GM12872 (cell line): ENCODE measurements at regions not wholly inside any gene's neighbourhood (a gene's known extent, or its start where the extent isn't known, plus 50 kb on each side); places are given as distances from the start of the nearest gene placed in this dataset.

ENCODE experiments used
- TF ChIP-seq, protein P1 (sequence below): IDR thresholded peaks from 3 replicates; pipeline ENCODE4 v1.5.1; 2011; ENCODE audit warnings: low read depth, mild to moderate bottlenecking, low read length, moderate library complexity; ENCODE audit not compliant: insufficient read depth

DNA sequence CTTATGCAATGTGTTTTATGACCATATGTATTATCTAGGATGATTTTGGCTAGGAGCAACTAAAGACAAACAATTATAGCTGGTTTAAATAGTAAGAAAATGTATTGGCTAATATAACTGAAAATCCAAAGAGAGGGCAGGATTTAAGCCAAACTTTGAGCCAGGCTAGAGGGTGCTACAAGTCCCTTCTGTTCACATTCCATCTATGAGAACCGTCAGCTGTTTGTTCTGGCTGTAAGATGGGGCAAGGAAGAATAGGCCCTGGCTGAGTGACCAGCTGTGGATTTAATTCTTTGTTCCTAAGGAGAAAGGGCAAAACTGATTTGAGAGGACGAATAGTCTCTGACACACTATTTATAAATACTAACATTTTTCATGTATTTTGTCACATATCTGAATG lies 79.2 kb upstream of the UGT8 start:
- TF ChIP-seq, protein P1, sequence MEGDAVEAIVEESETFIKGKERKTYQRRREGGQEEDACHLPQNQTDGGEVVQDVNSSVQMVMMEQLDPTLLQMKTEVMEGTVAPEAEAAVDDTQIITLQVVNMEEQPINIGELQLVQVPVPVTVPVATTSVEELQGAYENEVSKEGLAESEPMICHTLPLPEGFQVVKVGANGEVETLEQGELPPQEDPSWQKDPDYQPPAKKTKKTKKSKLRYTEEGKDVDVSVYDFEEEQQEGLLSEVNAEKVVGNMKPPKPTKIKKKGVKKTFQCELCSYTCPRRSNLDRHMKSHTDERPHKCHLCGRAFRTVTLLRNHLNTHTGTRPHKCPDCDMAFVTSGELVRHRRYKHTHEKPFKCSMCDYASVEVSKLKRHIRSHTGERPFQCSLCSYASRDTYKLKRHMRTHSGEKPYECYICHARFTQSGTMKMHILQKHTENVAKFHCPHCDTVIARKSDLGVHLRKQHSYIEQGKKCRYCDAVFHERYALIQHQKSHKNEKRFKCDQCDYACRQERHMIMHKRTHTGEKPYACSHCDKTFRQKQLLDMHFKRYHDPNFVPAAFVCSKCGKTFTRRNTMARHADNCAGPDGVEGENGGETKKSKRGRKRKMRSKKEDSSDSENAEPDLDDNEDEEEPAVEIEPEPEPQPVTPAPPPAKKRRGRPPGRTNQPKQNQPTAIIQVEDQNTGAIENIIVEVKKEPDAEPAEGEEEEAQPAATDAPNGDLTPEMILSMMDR: no peak

DNA sequence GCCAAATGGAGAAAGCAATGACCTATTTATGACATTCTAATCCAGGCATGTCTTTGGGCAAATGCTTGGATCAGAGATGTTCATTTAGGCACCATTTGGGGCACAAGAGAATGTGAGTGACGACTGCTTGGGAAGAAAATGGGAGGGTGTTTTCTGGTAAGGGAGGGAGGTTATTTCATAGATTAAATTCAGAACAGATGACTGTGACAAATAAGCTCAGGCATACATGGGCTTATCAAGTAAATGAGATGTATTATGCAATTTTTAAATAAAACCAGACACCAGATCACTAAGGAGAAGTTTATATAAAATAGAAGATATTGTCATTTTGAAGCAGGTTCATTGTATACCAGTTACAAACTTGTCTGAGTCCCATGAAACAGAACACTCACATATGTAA lies 71.4 kb upstream of the UGT8 start:
- TF ChIP-seq, protein P1: no peak

DNA sequence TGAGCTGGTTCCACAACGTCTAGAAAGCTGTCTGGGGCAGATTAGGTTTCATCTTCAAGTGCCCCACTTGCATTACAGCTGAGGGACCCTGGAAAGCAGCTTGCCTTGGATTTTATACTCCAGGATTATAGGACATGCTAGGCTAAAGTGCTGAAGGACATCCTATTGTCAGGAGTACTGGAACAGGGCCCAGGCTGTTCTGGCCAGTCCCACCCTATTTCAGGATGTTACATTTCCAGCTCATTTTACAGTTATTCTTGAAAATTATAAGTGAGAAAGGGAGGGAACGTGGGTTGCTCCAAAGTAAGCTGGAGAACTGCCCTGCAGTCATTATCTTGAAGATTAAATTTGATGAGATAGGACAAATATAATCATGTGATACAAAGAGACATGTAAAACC lies 71.0 kb upstream of the UGT8 start:
- TF ChIP-seq, protein P1: no peak

DNA sequence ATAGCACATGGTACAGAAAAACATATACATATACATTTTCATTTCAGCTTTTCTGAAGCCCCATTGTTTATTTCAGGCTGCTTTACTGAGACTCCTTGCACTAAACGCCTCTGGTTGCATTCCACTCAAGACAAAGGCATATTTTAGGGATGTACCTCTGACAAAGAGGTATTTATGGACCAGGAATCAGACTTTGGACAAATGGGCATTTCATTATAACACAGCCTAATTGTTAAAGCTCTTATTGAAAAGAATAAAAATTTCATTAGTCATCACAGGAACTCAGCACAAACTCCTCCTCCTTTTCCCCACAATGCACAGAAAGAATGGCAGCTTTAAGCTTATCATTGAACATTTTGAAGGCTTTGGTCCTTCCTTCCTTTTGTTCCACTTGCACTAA lies 62.9 kb upstream of the UGT8 start:
- TF ChIP-seq, protein P1: no peak

DNA sequence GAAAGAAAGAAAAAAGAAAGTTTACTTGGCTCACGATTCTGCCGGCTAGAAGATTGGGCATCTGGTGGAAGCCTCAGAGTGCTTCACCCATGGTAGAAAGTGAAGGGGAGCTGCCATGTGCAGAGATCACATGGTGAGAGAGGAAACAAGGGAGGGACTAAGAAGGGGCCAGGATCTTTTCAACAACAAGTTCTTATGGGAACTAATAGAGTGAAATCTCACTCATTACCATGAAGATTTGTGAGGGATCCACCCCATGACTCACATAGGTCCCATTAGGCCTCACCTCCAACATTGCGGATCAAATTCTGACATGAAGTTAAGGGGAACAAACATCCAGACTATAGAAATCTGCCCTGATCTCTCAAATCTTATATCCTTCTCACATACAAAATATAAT lies 61.3 kb upstream of the UGT8 start:
- TF ChIP-seq, protein P1: no peak

DNA sequence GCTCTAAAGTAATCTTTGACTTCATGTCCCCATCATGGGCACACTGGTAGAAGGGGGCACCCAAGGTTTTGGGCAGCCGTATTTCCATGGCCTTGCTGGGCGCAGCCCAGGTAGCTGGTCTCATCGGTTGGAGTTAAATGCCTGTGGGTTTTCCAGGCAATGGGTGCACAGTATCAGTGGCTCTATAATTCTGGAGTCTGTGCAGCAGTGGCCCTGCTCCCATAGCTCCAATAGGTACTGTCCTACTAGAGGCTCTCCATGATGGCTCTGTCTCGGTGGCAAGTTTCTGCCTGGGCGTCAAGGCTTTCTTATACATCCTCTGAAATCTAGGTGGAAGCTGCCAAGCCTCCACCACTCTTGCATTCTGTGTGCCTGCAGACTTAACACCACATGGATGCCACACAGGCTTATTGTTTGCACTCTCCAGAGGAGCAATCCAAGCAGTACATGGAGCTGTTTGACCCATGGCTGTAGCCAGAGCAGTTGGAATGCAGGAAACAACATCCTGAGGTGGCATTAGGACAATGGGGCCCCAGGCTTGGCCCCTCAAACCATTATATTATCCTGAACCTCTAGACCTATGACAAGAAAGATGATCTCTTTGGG lies 60.5 kb upstream of the UGT8 start:
- TF ChIP-seq, protein P1: no peak

DNA sequence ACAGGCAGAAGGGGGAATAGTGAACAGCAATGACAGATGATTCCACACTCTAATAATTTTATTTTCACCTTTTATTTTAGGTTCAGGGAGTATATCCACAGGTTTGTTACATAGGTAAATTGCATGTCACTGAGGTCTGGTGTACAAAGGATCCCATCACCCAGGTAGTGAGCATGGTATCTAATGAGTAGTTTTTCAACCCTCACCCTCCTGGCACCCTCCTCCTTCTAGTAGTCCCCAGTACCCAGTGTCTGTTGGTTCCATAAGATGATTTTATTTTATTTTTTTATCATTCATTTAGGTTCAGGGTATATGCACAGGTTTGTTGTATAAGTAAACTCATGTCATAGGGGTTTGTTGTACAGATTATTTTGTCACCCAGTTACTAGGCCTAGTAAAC lies 58.6 kb upstream of the UGT8 start:
- TF ChIP-seq, protein P1: no peak
